ENCODE measurements at regions not wholly inside any gene's neighbourhood (a gene's known extent, or its start where the extent isn't known, plus 50 kb on each side); places are given as distances from the start of the nearest gene placed in this dataset.

DNA sequence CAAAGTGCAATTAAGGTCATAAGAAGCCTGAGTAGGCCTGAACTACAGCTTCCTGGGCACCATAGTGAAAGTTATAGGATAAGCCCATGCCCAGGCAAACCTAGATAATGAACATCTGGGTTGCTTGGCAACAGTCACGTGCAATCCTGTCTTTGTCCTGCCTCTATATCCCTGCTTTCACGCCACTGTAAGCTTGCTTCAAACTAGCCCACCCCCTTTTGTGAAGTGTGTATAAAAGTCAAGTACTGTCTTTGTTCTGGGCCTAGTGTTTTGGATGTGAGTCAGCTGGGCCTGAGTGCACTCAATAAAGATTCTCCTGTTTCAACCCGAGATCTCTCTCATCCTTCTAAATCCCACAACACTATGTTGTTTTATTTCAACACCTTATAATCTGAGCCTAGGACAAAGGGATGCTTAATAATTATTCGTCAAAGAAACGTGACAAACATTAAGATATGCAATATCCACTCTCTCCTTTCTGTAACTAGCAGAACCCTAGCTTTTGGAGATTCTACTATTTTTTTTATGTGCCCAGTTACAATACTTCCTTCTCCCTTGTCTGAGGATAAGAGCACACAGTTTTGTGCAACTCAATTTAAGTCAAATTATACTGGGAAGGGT lies 927.8 kb downstream of the SUCLG1 start:
- no peak overlapping the region for H3K27ac ChIP-seq (ENCODE audit: extremely low read depth, low read depth, low read length)
- ChIA-PET CTCF (no interaction called here), POLR2A (no interaction called here)
- H3K4me1 ChIP-seq (ENCODE audit: control insufficient read depth, insufficient read depth, low read length) = no peaks in the 10 kb centered on the region
- no peaks in the 10 kb centered on the region for H3K9me3 ChIP-seq (ENCODE audit: control insufficient read depth, insufficient read depth, low read depth, low read length)
- TF ChIP-seq, protein P1, sequence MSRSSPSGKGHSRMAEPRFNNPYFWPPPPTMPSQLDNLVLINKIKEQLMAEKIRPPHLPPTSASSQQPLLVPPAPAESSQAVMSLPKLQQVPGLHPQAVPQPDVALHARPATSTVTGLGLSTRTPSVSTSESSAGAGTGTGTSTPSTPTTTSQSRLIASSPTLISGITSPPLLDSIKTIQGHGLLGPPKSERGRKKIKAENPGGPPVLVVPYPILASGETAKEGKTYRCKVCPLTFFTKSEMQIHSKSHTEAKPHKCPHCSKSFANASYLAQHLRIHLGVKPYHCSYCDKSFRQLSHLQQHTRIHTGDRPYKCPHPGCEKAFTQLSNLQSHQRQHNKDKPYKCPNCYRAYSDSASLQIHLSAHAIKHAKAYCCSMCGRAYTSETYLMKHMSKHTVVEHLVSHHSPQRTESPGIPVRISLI (tag by site-specific recombination; IDR thresholded peaks at IDR 0.05) = no peak
- TF ChIP-seq ZNF426 (tag by site-specific recombination; IDR thresholded peaks at IDR 0.05) (no peak), ZNF324 (tag by site-specific recombination; IDR thresholded peaks at IDR 0.05) (no peak), OVOL3 (tag by site-specific recombination; IDR thresholded peaks at IDR 0.05) (no peak), ZNF16 (tag by site-specific recombination; IDR thresholded peaks at IDR 0.05; ENCODE audit: low read depth) (no peak)
- H3K36me3 ChIP-seq (ENCODE audit: control insufficient read depth in 2 of 2, insufficient read depth in 1 of 2, low read length in 2 of 2) = no peaks in the 10 kb centered on the region
- no peak overlapping the region for H3K4me3 ChIP-seq (ENCODE audit: low read depth, low read length)

DNA sequence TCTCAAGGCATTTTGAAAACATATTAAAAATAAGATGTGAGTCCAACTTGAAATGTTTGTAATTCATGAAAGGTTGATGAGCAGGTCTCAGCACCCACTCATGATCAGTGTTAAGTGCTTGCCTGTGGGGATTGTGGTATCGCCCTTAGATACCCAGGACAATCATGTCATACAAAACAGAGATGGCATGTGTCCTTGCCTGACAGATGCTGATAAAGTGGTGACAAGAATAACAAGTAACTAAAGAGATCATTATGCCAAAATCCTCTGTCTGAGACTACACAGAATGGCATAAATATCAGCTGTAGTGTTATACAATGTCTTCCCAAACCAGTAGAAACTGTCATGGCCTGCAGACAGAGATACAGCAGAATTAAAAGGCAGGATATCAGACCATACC lies 930.3 kb downstream of the SUCLG1 start:
- Histone ChIP-seq H3K27ac (ENCODE audit: extremely low read depth, low read depth, low read length) (no peak overlapping the region), H3K4me1 (ENCODE audit: control insufficient read depth, insufficient read depth, low read length) (no peaks in the 10 kb centered on the region), H3K36me3 (ENCODE audit: control insufficient read depth in 2 of 2, insufficient read depth in 1 of 2, low read length in 2 of 2) (no peaks in the 10 kb centered on the region), H3K9me3 (ENCODE audit: control insufficient read depth, insufficient read depth, low read depth, low read length) (no peaks in the 10 kb centered on the region), H3K4me3 (ENCODE audit: low read depth, low read length) (no peak overlapping the region)
- CTCF ChIA-PET = no interaction called here
- POLR2A ChIA-PET = no interaction called here
- TF ChIP-seq KLF9 (tag by site-specific recombination; IDR thresholded peaks at IDR 0.05; ENCODE audit: low read depth) = no peak
- TF ChIP-seq, protein P2, sequence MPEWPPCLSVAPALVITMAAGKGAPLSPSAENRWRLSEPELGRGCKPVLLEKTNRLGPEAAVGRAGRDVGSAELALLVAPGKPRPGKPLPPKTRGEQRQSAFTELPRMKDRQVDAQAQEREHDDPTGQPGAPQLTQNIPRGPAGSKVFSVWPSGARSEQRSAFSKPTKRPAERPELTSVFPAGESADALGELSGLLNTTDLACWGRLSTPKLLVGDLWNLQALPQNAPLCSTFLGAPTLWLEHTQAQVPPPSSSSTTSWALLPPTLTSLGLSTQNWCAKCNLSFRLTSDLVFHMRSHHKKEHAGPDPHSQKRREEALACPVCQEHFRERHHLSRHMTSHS (tag by site-specific recombination; IDR thresholded peaks at IDR 0.05) = no peak
- TF ChIP-seq ZEB2 (tag by site-specific recombination; IDR thresholded peaks at IDR 0.05) = no peak
- TF ChIP-seq ZNF658 (tag by site-specific recombination; IDR thresholded peaks at IDR 0.05) = no peak
- no peak for TF ChIP-seq ZBTB21 (tag by site-specific recombination; IDR thresholded peaks at IDR 0.05)
- no peak for TF ChIP-seq ZNF701 (tag by site-specific recombination; IDR thresholded peaks at IDR 0.05)
- no peak for TF ChIP-seq ZNF473 (tag by site-specific recombination; IDR thresholded peaks at IDR 0.05)
- TF ChIP-seq, protein P3, sequence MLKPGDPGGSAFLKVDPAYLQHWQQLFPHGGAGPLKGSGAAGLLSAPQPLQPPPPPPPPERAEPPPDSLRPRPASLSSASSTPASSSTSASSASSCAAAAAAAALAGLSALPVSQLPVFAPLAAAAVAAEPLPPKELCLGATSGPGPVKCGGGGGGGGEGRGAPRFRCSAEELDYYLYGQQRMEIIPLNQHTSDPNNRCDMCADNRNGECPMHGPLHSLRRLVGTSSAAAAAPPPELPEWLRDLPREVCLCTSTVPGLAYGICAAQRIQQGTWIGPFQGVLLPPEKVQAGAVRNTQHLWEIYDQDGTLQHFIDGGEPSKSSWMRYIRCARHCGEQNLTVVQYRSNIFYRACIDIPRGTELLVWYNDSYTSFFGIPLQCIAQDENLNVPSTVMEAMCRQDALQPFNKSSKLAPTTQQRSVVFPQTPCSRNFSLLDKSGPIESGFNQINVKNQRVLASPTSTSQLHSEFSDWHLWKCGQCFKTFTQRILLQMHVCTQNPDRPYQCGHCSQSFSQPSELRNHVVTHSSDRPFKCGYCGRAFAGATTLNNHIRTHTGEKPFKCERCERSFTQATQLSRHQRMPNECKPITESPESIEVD (tag by site-specific recombination; IDR thresholded peaks at IDR 0.05) = no peak
- TF ChIP-seq, protein P1 (tag by site-specific recombination; IDR thresholded peaks at IDR 0.05) = no peak
- no peak for TF ChIP-seq ZNF521 (tag by site-specific recombination; IDR thresholded peaks at IDR 0.05)
- TF ChIP-seq ZNF341 (tag by site-specific recombination; IDR thresholded peaks at IDR 0.05; ENCODE audit: low read depth) = no peak
- TF ChIP-seq, protein P4, sequence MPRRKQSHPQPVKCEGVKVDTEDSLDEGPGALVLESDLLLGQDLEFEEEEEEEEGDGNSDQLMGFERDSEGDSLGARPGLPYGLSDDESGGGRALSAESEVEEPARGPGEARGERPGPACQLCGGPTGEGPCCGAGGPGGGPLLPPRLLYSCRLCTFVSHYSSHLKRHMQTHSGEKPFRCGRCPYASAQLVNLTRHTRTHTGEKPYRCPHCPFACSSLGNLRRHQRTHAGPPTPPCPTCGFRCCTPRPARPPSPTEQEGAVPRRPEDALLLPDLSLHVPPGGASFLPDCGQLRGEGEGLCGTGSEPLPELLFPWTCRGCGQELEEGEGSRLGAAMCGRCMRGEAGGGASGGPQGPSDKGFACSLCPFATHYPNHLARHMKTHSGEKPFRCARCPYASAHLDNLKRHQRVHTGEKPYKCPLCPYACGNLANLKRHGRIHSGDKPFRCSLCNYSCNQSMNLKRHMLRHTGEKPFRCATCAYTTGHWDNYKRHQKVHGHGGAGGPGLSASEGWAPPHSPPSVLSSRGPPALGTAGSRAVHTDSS (tag by site-specific recombination; IDR thresholded peaks at IDR 0.05) = no peak

Measured in HEK293 (cell line).